ENCODE measurements at regions not wholly inside any gene's neighbourhood (a gene's known extent, or its start where the extent isn't known, plus 50 kb on each side); places are given as distances from the start of the nearest gene placed in this dataset.

- TF ChIP-seq CTCF (IDR thresholded peaks at IDR 0.05), result no peak
- no peak for TF ChIP-seq POLR2A (IDR thresholded peaks at IDR 0.05)
- 75 to 87% (median 80%) methylated on average over 21 to 32 of the region's 32 CpGs for WGBS, 4 donors
- intact Hi-C loops (cut with DNase I), result no loop called here
- Histone ChIP-seq H3K27me3 (no peaks in the 10 kb centered on the region), H3K36me3 (replicated peaks in 1 of 2) (no peaks in the 10 kb centered on the region), H3K27ac (no peak overlapping the region), H3K4me3 (no peak overlapping the region), H3K4me1 (replicated peaks in 1 of 2) (no peaks in the 10 kb centered on the region), H3K9me3 (replicated peaks in 1 of 3) (no peaks in the 10 kb centered on the region)
- no peak for DNase-seq
These were observed 1762.2 kb downstream of the TP53TG3F start for GRCh38 chr16:35221482-35222185.

GRCh38 chr16:35234679-35235078 lies 1775.3 kb downstream of the TP53TG3F start:
- TF ChIP-seq CTCF (IDR thresholded peaks at IDR 0.05), result no peak
- H3K36me3 ChIP-seq (replicated peaks in 1 of 2), result no peaks in the 10 kb centered on the region
- H3K4me1 ChIP-seq (replicated peaks in 1 of 2), result no peaks in the 10 kb centered on the region
- intact Hi-C loops (cut with DNase I), result no loop called here
- no peaks in the 10 kb centered on the region for H3K9me3 ChIP-seq (replicated peaks in 1 of 3)
- 62 to 83% (median 74%) methylated on average over 1 to 2 of the region's 2 CpGs for WGBS, 4 donors
- H3K27ac ChIP-seq, result no peak overlapping the region
- H3K4me3 ChIP-seq, result no peak overlapping the region
- H3K27me3 ChIP-seq, result no peaks in the 10 kb centered on the region
- DNase-seq, result no peak

- no peak overlapping the region for H3K4me3 ChIP-seq
- TF ChIP-seq CTCF (IDR thresholded peaks at IDR 0.05) (no peak), POLR2A (IDR thresholded peaks at IDR 0.05) (no peak)
- no peaks in the 10 kb centered on the region for H3K4me1 ChIP-seq (replicated peaks in 1 of 2)
- H3K36me3 ChIP-seq (replicated peaks in 1 of 2), result no peaks in the 10 kb centered on the region
- intact Hi-C loops (cut with DNase I), result no loop called here
- no peaks in the 10 kb centered on the region for H3K9me3 ChIP-seq (replicated peaks in 1 of 3)
- H3K27ac ChIP-seq, result no peak overlapping the region
- DNase-seq, result no peak
- H3K27me3 ChIP-seq, result no peaks in the 10 kb centered on the region
- WGBS, 4 donors, result 53 to 89% (median 73%) methylated on average over 3 of the region's 3 CpGs
These were observed 1780.1 kb downstream of the TP53TG3F start for GRCh38 chr16:35239561-35239960.

GRCh38 chr16:35249051-35249450 lies 1789.6 kb downstream of the TP53TG3F start:
- no peak for TF ChIP-seq CTCF (IDR thresholded peaks at IDR 0.05)
- no peak for TF ChIP-seq POLR2A (IDR thresholded peaks at IDR 0.05)
- 8 to 14% (median 10%) methylated on average over 1 of the region's 1 CpG for WGBS, 4 donors
- Histone ChIP-seq H3K27me3 (no peaks in the 10 kb centered on the region), H3K9me3 (replicated peaks in 1 of 3) (no peaks in the 10 kb centered on the region), H3K27ac (no peak overlapping the region), H3K4me3 (no peak overlapping the region), H3K36me3 (replicated peaks in 1 of 2) (no peaks in the 10 kb centered on the region), H3K4me1 (replicated peaks in 1 of 2) (no peaks in the 10 kb centered on the region)
- no peak for DNase-seq
- intact Hi-C loops (cut with DNase I), result no loop called here

Measured in adrenal gland (tissue), 9 donors.